ENCODE measurements at regions not wholly inside any gene's neighbourhood (a gene's known extent, or its start where the extent isn't known, plus 50 kb on each side); places are given as distances from the start of the nearest gene placed in this dataset.

DNA sequence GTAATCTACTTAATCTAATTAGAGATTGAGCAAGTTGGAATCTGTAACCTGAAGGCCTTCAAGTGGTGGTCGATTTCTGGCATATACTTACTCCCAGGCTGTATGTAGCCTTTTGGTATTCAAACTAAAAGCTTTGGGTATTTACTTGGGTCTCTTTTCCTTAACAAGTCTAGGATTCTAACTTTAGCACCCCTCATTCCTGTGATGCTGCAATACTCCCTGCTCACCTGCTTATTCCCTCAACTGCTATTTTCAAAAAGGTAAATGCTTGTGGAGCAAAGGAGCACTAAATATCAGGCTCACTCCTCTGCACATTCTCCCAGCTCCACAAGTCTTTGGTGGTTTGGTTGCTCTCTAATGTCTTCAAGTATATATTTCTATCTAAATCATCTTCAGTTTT is 68.0 kb upstream of the CYYR1 start:
- no peak for DNase-seq

DNA sequence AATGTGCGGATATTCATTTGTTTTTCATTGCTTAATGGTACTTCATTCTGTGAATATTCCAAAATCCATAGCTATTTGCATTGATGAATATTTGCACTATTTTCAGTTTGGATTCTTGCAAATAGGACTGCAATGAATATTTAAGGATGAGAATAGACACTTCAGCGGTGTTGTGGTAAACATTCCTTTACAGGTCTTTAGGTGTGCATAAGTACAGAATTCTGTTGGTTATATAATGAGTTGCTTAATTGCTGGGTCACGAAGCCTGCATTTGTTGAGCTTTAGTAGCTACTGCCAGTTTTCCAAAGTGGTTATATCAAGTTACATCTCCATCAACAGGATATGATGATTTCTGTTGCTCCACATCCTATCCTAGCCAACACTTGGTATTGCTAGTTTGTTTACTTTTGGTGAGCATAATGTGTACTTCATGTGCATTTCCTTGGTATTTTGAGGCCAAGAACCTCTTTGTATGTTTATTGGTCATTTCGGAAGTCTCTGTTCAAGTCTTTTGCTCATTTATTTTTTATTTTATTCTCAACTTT is 64.2 kb upstream of the CYYR1 start:
- peak; percentile 3 for DNase-seq

DNA sequence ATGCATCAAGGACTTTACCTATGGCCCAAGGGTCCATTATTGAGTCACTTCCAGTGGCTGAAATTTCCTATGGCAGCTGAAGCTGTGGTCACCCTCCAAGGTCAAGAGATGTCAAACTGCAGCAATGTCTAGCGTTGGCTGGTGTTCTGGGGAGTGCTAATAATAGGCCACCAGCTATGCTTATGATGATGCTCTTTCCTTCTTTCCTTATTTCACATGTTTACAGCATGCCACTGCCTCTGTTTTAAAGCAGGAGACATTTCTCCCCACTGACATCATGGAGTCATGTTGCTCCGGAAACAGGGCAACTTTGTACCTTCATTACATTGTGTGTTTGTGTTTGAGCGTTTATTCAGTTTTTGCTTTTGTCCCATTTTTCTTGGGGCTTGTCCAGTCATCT is 62.6 kb upstream of the CYYR1 start:
- DNase-seq, result no peak

DNA sequence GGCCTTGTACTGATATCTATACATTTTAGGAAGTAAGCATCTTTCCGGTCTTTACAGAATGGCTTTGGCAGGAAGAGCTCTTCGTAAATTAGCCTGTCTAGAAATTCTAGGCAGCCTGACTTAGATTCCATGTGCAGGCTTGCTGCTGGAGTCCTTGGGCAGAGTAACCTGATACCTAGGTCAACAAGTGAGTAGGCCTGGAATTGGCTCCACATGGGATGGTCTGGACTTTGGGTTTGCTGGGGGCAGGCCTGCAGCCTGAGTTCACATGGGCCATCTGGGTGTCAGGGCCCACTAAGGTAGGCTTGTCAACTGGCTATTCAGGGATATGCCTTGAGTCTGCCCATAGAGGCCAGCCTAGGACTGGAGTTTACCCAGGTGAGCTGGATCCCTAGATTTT is 59.6 kb upstream of the CYYR1 start:
- DNase-seq, result no peak

DNA sequence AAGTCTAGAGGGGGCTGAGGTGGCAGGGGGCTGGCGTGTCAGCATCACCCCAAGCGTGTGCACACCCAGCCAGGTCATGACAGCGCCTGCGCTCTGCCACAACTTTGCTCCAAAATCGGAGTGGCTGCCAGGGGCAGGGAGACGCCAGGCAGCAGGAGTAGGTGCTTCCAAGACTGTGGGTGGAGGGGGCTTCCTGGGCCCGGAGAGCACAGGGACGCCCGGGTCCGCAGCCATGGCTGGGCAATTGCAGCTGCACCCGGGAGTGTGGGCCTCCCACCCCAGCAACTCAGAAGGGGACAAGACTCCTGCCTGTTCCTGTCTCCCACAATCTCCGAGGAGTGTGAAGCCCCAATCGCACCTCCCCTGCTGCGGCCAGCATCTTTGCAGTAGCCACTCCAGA is 53.1 kb upstream of the CYYR1 start:
- DNase-seq, result no peak

DNA sequence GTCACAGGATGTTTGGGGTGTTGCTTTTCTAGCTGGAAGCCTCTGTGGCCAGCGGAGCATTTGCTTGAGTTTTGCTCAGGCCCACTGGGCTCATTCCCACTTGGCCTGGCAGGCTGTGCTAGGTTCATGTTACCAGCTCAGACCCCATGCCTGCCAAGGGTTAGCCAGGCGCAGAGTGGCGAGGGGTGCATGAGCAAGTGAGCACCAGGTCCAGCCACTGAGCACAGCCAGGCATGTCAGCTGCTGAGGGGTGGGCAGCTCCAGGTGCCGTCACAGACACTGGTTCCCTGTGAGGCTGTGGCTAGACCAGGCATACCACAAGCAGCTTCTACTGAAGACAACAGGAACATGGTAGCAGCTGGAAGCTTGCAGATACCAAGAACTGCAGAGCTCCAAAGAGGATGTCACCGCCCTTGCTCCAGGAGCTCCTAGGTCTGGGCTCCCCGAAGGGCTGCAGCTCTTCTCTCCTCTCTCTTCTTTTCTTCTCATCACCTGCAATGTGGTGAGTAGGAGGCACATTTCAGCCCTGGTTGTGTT is 52.0 kb upstream of the CYYR1 start:
- DNase-seq, result no peak
